Fibroblast of the conjunctiva (primary cell): ENCODE measurements at regions not wholly inside any gene's neighbourhood (a gene's known extent, or its start where the extent isn't known, plus 50 kb on each side); places are given as distances from the start of the nearest gene placed in this dataset.
"Not testable (repeated sequence)": the region's sequence is repeated elsewhere in the genome, so short reads cannot be mapped to it uniquely, and the experiment has no call there.

ENCODE experiments used
- DNase-seq: peaks from one replicate; pipeline ENCODE4 v3.0.0-alpha.2; 2010; ENCODE audit warnings: low read depth

GRCh38 chr17:30638968-30639367 is 161.8 kb downstream of the GOSR1 start:
- DNase-seq, result not testable (repeated sequence)

GRCh38 chr17:30631651-30632050 is 154.4 kb downstream of the GOSR1 start:
- not testable (repeated sequence) for DNase-seq

GRCh38 chr17:30625380-30625779 is 148.2 kb downstream of the GOSR1 start:
- DNase-seq, result not testable (repeated sequence)

DNA sequence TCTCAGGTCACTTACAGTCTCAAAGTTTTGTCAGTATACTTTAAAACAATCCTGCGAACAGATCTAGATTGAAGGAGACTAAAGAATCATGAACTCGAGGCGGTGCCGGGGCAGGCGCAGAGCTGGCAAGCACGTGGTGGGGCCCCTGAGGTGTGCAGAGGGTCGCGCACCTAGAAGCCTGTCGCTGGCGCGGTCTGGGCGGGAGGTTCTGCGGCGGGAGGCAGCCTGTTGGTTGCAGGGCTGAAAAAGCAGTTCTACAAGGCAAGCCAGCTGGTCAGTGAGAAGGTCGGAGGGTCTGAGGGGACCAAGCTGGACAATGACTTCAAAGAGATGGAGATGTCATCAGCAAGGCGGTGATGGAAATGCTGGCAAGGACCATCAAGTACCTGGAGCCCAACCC is 147.0 kb downstream of the GOSR1 start:
- DNase-seq, result not testable (repeated sequence)

DNA sequence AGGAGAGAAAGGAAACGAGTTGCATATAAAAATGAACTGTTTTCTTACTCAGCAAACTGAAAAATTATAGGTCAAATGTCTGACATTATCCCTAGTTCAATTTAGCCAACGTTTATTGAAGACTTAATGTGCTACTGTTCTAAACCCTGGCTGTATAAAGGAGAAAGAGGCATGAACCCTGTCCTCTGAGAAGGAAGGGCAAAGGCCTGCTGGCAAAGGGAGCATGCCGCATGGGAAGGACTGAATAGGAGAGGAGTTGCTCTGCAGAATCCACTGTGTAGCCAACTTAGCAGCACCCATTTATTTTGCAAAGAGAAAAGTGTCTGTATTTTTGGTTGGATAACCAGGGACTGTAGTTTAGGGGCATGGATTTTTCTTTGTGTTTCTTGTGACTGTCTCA is 132.5 kb downstream of the GOSR1 start:
- DNase-seq, result not testable (repeated sequence)

- no peak for DNase-seq
These were observed 128.3 kb downstream of the GOSR1 start for GRCh38 chr17:30605523-30605922.

DNA sequence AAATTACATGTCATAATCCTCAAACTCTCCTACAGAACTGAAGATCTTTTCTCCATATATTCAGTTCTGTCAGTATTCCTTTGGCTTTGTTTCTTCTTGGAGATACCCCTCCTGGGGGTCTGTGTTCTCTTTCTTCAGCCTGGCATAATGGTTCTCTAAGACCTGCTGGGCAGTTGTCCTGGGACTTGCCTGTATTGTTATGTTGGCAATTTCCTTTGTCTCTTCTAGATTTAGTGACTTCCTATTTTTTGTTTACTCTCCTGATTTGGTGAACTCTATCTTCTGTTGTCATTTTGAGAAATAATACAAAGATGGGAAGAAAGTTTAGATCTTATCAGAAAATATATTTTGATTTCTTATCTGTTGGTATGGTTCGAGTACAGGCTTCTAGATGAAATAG is 127.8 kb downstream of the GOSR1 start:
- no peak for DNase-seq

DNA sequence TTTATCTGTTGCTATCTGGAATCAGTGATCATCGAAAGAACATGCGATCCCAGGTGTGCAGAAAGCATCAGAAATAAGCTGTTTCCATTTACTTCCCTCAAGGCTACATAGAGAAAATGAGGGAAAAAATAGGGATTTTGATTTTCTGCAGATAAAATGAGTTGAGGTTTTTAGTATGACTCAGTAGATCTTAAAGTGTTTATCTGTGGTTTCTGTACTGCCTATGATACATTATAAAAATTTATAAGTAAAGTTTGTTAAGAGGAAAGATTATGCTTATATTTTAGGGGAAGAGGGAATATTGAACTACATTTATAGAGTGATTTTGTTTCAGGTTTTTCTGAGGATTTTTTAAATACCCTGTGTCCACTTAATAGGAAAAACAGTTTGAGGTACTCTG is 125.2 kb downstream of the GOSR1 start:
- DNase-seq, result not testable (repeated sequence)

DNA sequence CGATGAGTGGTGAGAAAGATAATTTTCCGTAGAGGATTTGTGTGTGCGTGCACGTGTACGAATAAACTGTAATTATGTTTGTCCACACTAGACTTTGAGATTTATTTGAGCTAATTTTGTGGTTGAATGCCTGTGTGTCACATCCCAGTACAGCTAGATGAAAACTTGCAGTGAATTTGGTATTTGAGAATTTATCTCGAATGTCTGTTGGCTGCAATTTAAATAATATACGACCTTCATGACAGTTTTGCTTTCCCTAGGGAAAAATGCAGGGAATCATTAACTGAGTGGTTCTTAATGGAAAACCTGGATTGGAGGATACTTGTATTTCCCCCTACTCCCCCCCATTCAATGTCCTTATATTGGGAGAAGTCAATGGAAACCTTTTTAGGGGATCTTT is 124.8 kb downstream of the GOSR1 start:
- not testable (repeated sequence) for DNase-seq

- no peak for DNase-seq
These were observed 123.8 kb downstream of the GOSR1 start for GRCh38 chr17:30600830-30601494.

- DNase-seq, result peak; percentile 31
These were observed 123.0 kb downstream of the GOSR1 start for GRCh38 chr17:30600060-30600829.

- no peak for DNase-seq
These were observed 122.3 kb downstream of the GOSR1 start for GRCh38 chr17:30599428-30600059.

GRCh38 chr17:30597776-30598288 is 120.6 kb downstream of the GOSR1 start:
- no peak for DNase-seq

DNA sequence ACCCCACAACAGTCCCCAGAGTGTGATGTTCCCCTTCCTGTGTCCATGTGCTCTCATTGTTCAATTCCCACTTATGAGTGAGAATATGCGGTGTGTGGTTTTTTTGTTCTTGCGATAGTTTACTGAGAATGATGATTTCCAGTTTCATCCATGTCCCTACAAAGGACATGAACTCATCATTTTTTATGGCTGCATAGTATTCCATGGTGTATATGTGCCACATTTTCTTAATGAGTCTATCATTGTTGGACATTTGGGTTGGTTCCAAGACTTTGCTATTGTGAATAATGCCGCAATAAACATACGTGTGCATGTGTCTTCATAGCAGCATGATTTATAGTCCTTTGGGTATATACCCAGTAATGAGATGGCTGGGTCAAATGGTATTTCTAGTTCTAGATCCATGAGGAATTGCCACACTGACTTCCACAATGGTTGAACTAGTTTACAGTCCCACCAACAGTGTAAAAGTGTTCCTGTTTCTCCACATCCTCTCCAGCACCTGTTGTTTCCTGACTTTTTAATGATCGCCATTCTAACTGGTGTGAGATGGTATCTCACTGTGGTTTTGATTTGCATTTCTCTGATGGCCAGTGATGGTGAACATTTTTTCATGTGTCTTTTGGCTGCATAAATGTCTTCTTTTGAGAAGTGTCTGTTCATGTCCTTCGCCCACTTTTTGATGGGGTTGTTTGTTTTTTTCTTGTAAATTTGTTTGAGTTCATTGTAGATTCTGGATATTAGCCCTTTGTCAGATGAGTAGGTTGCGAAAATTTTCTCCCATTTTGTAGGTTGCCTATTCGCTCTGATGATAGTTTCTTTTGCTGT is 120.0 kb downstream of the GOSR1 start:
- DNase-seq, result not testable (repeated sequence)

DNA sequence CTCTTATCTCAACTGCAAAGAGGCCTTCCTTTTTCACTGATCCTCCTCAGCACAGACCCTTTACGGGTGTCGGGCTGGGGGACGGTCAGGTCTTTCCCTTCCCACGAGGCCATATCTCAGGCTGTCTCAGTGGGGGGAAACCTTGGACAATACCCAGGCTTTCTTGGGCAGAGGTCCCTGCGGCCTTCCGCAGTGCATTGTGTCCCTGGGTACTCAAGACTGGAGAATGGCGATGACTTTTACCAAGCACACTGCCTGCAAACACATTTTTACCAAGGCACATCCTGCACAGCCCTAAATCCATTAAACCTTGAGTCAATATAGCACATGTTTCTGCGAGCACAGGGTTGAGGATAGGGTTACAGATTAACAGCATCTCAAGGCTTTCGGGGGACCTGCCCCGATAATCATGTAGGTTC is 117.8 kb downstream of the GOSR1 start:
- DNase-seq, result not testable (repeated sequence)

DNA sequence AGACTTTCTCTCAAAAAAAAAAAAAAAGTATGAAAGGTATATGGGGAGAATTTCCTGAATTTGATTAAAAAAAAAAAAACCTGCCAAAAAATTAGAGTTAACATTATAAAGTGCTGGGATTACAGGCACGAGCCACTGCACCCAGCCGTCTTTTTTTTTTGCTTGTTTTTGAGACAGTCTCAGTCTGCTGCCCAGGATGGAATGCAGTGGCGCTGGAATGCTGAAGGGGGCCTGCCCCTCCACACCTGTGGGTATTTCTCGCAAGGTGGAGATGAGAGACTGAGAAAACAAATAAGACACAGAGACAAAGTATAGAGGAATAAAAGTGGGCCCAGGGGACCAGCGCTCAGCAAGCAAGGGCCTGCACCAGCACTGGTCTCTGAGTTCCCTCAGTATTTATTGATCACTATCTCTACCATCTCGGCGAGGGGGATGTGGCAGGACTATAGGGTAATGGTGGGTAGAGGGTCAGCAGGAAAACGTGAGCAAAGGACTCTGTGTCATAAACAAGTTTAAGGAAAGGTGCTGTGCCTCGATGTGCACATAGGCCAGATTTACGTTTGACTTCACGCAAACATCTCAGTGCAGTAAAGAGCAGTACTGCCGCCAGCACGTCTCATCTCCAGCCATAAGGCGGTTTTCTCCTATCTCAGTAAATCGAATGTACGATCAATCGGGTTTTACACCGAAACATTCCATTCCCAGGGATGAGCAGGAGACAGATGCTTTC is 117.2 kb downstream of the GOSR1 start:
- no peak for DNase-seq

DNA sequence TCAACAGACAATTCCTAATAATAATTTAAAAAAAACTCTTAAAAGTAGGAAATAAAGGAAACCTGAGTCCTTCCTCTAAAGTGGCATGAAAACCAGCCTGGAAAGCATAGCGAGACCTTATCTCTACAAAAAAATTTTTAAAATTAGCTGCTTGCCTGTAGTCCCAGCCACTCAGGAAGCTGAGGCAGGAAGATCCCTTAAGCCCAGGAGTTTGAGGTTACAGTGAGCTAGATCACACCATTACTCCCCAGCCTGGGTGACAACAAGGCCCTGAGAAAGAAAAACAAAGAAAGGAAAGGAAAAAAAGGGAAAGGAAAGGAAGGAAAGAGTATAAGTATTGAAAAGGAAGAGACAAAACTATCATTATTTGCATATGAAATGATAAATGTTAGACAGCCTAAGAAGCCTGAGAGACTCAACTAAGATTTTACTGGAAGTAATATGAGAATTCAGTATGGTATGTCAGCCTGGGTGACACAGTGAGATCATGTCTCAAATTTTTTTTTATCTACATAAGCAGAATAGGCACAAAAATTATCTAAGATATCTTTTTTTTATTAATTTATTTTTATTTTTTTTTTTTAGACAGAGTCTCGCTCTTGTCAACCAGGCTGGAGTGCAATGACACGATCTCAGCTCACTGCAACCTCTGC is 113.0 kb downstream of the GOSR1 start:
- no peak for DNase-seq

DNA sequence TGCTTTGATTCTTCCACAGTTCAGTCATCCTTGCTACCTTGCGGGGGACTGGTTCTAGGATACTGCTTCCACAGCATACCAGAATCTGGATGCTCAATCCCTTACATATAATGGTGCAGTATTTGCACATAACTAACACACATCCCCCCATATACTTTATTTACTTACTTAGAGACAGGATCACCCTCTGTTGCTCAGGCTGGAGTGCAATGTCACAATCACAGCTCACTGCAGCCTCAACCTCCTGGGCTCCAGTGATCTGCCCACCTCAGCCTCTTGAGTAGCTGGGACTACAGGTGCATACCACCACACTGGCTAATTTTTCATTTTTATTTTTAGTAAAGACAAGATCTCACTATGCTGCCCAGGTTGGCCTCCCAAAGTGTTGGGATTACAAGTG is 112.2 kb downstream of the GOSR1 start:
- DNase-seq, result no peak

DNA sequence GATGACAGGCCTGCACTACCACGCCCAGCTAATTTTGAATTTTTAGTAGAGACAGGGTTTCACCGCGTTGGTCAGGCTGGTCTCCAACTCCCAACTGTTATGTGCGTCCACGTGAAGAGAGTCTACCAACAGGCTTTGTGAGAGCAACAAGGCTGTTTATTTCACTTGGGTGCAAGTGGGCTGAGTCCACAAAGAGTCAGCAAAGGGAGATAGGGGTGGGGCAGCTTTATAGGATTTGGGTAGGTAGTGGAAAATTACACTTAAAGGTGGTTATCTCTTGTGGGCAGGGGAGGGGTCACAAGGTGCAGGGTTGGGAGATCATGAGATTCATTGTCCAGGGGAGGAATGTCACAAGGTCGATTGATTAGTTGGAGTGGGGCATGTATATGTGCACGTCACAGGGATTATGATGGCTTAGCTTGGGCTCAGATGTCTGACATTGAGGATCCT is 111.6 kb downstream of the GOSR1 start:
- DNase-seq, result no peak

- no peak for DNase-seq
These were observed 109.8 kb downstream of the GOSR1 start for GRCh38 chr17:30586818-30587595.
